ENCODE measurements at regions not wholly inside any gene's neighbourhood (a gene's known extent, or its start where the extent isn't known, plus 50 kb on each side); places are given as distances from the start of the nearest gene placed in this dataset.

GRCh38 chr5:40278881-40279280 lies 400.8 kb upstream of the PTGER4 start:
- H3K9me3 ChIP-seq (ENCODE audit: control insufficient read depth in 2 of 2, insufficient read depth in 1 of 2, low read depth in 1 of 2, low read length in 1 of 2) = no peaks in the 10 kb centered on the region
- no peaks in the 10 kb centered on the region for H3K4me1 ChIP-seq (ENCODE audit: control insufficient read depth in 2 of 2, insufficient read depth in 2 of 2, low read length in 1 of 2)
- H3K4me3 ChIP-seq (ENCODE audit: low read depth in 1 of 2, low read length in 2 of 2) = no peak overlapping the region
- H3K27ac ChIP-seq (ENCODE audit: low read depth in 2 of 2, low read length in 1 of 2) = no peak overlapping the region
- WGBS, 2 donors = 83 to 85% methylated on average over 5 of the region's 5 CpGs
- no peaks in the 10 kb centered on the region for H3K27me3 ChIP-seq (ENCODE audit: control insufficient read depth in 1 of 2, insufficient read depth in 2 of 2, low read length in 2 of 2)
- no peaks in the 10 kb centered on the region for H3K36me3 ChIP-seq (ENCODE audit: control insufficient read depth in 2 of 2, insufficient read depth in 2 of 2, low read length in 1 of 2)

DNA sequence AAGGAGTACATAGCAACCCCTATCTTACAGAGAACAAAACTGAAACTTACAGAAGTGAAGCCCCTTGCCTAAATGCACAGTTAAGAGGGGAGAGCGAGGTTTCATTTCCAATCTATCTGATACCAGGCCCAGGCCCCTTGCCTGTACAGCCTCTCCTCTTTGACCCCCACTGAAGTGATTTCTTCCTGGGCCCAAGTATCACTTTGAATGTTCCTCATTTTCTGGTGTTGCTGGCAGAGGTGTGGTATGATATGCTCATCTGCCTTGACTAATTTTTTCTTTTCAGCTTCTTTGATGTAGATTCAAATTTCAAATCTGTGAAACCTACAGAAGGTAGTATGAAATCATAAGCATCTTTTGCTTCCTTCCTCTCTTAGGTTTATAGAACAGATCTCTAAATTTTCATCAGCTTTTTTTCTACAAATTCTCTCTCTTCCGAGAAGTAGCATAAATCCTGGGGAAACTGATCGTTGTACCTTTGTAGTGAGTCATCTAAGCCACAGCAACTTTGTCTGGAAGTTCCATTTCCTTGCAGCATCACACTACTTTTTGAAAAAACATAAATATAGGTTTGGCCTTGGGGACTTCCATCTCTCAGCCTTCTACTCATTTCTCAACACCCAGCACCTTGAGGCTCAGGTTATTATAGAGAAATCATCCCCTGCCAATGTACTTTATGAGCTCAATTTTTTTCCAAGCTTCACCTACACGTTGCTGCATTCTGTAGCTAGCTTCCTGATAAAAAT lies 402.4 kb upstream of the PTGER4 start:
- no peak overlapping the region for H3K27ac ChIP-seq (ENCODE audit: low read depth in 2 of 2, low read length in 1 of 2)

DNA sequence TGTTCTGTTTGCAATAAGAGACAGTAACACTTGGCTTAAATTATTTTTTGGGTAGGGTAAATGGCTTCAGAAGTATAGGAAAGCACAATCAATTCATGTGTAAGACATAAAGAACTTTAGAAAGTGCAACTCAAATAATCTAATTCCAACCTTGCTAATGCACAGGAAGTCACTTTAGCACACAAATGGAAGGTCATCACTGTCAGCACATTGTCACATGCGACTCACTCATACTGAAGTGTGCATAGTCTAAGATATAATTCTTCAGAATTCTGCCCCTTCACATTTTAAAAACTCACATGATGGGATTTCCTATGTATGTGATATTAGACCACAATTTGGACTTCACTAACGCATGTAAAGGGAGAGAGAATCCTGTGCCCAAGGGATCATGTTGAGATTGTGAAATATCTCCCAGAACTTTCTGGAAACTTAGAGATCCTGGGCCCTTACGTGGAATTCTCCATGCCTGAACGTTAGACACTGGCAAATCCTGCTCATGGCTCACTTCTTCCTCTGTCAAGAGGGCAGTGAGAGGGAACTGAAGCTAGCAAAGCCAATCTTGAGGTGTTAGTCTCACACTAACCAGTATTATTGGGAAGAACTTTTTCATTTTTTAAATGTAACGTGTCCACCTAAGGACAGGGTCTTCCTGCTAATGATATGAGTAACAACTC lies 403.2 kb upstream of the PTGER4 start:
- H3K9me3 ChIP-seq (ENCODE audit: control insufficient read depth in 2 of 2, insufficient read depth in 1 of 2, low read depth in 1 of 2, low read length in 1 of 2) = no peaks in the 10 kb centered on the region
- H3K27me3 ChIP-seq (ENCODE audit: control insufficient read depth in 1 of 2, insufficient read depth in 2 of 2, low read length in 2 of 2) = no peaks in the 10 kb centered on the region
- WGBS, 2 donors = 84 to 86% methylated on average over 5 of the region's 5 CpGs

More for the DNA sequence above, 402.4 kb upstream of the PTGER4 start:
- H3K4me3 ChIP-seq (ENCODE audit: low read depth in 1 of 2, low read length in 2 of 2) = no peak overlapping the region
- 80 to 82% methylated on average over 4 of the region's 4 CpGs for WGBS, 2 donors
- H3K9me3 ChIP-seq (ENCODE audit: control insufficient read depth in 2 of 2, insufficient read depth in 1 of 2, low read depth in 1 of 2, low read length in 1 of 2) = no peaks in the 10 kb centered on the region
- no peaks in the 10 kb centered on the region for H3K27me3 ChIP-seq (ENCODE audit: control insufficient read depth in 1 of 2, insufficient read depth in 2 of 2, low read length in 2 of 2)
- H3K36me3 ChIP-seq (ENCODE audit: control insufficient read depth in 2 of 2, insufficient read depth in 2 of 2, low read length in 1 of 2) = no peaks in the 10 kb centered on the region
- no peaks in the 10 kb centered on the region for H3K4me1 ChIP-seq (ENCODE audit: control insufficient read depth in 2 of 2, insufficient read depth in 2 of 2, low read length in 1 of 2)

GRCh38 chr5:40274568-40274967 lies 405.1 kb upstream of the PTGER4 start:
- no peak overlapping the region for H3K27ac ChIP-seq (ENCODE audit: low read depth in 2 of 2, low read length in 1 of 2)
- H3K4me3 ChIP-seq (ENCODE audit: low read depth in 1 of 2, low read length in 2 of 2) = no peak overlapping the region
- 64 to 92% methylated on average over 1 of the region's 1 CpG for WGBS, 2 donors
- no peaks in the 10 kb centered on the region for H3K4me1 ChIP-seq (ENCODE audit: control insufficient read depth in 2 of 2, insufficient read depth in 2 of 2, low read length in 1 of 2)
- H3K27me3 ChIP-seq (ENCODE audit: control insufficient read depth in 1 of 2, insufficient read depth in 2 of 2, low read length in 2 of 2) = no peaks in the 10 kb centered on the region
- no peaks in the 10 kb centered on the region for H3K9me3 ChIP-seq (ENCODE audit: control insufficient read depth in 2 of 2, insufficient read depth in 1 of 2, low read depth in 1 of 2, low read length in 1 of 2)
- no peaks in the 10 kb centered on the region for H3K36me3 ChIP-seq (ENCODE audit: control insufficient read depth in 2 of 2, insufficient read depth in 2 of 2, low read length in 1 of 2)

More for the DNA sequence above, 403.2 kb upstream of the PTGER4 start:
- H3K36me3 ChIP-seq (ENCODE audit: control insufficient read depth in 2 of 2, insufficient read depth in 2 of 2, low read length in 1 of 2) = no peaks in the 10 kb centered on the region
- no peaks in the 10 kb centered on the region for H3K4me1 ChIP-seq (ENCODE audit: control insufficient read depth in 2 of 2, insufficient read depth in 2 of 2, low read length in 1 of 2)
- no peak overlapping the region for H3K4me3 ChIP-seq (ENCODE audit: low read depth in 1 of 2, low read length in 2 of 2)
- H3K27ac ChIP-seq (ENCODE audit: low read depth in 2 of 2, low read length in 1 of 2) = no peak overlapping the region

DNA sequence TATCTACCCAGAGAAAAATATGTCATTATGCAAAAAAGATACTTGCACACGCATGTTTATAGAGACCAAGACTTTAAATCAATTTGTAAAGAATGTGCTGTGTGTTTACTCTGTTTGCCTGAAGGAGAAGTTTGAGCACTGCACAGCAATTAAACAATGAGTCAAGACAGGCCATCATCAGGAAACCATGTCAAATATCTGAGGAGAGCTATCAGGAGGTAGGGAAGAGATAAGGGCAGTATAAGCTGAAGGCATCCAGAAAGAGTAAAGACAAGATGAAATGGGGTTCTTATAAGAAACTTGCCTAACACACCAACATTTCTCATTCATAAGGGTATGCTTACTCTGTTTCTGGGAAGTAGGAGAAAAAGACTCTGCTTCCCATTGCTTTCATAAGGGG lies 405.8 kb upstream of the PTGER4 start:
- H3K9me3 ChIP-seq (ENCODE audit: control insufficient read depth in 2 of 2, insufficient read depth in 1 of 2, low read depth in 1 of 2, low read length in 1 of 2) = no peaks in the 10 kb centered on the region
- no peak overlapping the region for H3K27ac ChIP-seq (ENCODE audit: low read depth in 2 of 2, low read length in 1 of 2)
- H3K4me3 ChIP-seq (ENCODE audit: low read depth in 1 of 2, low read length in 2 of 2) = no peak overlapping the region
- H3K4me1 ChIP-seq (ENCODE audit: control insufficient read depth in 2 of 2, insufficient read depth in 2 of 2, low read length in 1 of 2) = no peaks in the 10 kb centered on the region
- WGBS, 2 donors = 87 to 94% methylated on average over 1 of the region's 1 CpG
- no peaks in the 10 kb centered on the region for H3K36me3 ChIP-seq (ENCODE audit: control insufficient read depth in 2 of 2, insufficient read depth in 2 of 2, low read length in 1 of 2)
- H3K27me3 ChIP-seq (ENCODE audit: control insufficient read depth in 1 of 2, insufficient read depth in 2 of 2, low read length in 2 of 2) = no peaks in the 10 kb centered on the region

DNA sequence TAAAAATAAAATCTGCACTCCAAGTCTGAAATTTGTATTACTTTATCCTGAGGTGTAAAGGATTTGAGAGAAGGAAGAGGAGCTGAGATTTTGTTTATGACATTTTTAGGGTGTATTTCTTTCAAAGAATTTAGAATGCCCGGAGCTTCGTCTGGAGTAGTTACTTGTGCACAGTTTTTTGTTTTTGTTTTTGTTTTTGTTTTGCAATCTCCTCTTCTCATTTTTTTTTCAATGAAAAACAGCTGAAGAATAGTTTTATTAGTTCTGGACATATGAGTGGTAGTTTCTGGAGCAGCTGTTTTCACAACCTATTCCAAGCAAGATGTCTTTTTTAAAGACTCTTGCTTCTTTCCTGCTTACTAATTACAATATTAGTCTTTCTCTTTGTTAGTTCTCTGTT lies 408.2 kb upstream of the PTGER4 start:
- Histone ChIP-seq H3K9me3 (ENCODE audit: control insufficient read depth in 2 of 2, insufficient read depth in 1 of 2, low read depth in 1 of 2, low read length in 1 of 2) (no peaks in the 10 kb centered on the region), H3K27me3 (ENCODE audit: control insufficient read depth in 1 of 2, insufficient read depth in 2 of 2, low read length in 2 of 2) (no peaks in the 10 kb centered on the region), H3K4me1 (ENCODE audit: control insufficient read depth in 2 of 2, insufficient read depth in 2 of 2, low read length in 1 of 2) (no peaks in the 10 kb centered on the region), H3K4me3 (ENCODE audit: low read depth in 1 of 2, low read length in 2 of 2) (no peak overlapping the region), H3K36me3 (ENCODE audit: control insufficient read depth in 2 of 2, insufficient read depth in 2 of 2, low read length in 1 of 2) (no peaks in the 10 kb centered on the region), H3K27ac (ENCODE audit: low read depth in 2 of 2, low read length in 1 of 2) (no peak overlapping the region)
- 80 to 84% methylated on average over 2 of the region's 2 CpGs for WGBS, 2 donors

GRCh38 chr5:40270274-40270845 lies 409.4 kb upstream of the PTGER4 start:
- H3K9me3 ChIP-seq (ENCODE audit: control insufficient read depth in 2 of 2, insufficient read depth in 1 of 2, low read depth in 1 of 2, low read length in 1 of 2) = no peaks in the 10 kb centered on the region
- 69 to 70% methylated on average over 2 of the region's 2 CpGs for WGBS, 2 donors
- H3K27ac ChIP-seq (ENCODE audit: low read depth in 2 of 2, low read length in 1 of 2) = no peak overlapping the region
- H3K4me3 ChIP-seq (ENCODE audit: low read depth in 1 of 2, low read length in 2 of 2) = no peak overlapping the region
- no peaks in the 10 kb centered on the region for H3K36me3 ChIP-seq (ENCODE audit: control insufficient read depth in 2 of 2, insufficient read depth in 2 of 2, low read length in 1 of 2)
- no peaks in the 10 kb centered on the region for H3K27me3 ChIP-seq (ENCODE audit: control insufficient read depth in 1 of 2, insufficient read depth in 2 of 2, low read length in 2 of 2)
- no peaks in the 10 kb centered on the region for H3K4me1 ChIP-seq (ENCODE audit: control insufficient read depth in 2 of 2, insufficient read depth in 2 of 2, low read length in 1 of 2)

GRCh38 chr5:40268088-40268487 lies 411.6 kb upstream of the PTGER4 start:
- no peak overlapping the region for H3K4me3 ChIP-seq (ENCODE audit: low read depth in 1 of 2, low read length in 2 of 2)
- H3K9me3 ChIP-seq (ENCODE audit: control insufficient read depth in 2 of 2, insufficient read depth in 1 of 2, low read depth in 1 of 2, low read length in 1 of 2) = no peaks in the 10 kb centered on the region
- H3K36me3 ChIP-seq (ENCODE audit: control insufficient read depth in 2 of 2, insufficient read depth in 2 of 2, low read length in 1 of 2) = no peaks in the 10 kb centered on the region
- WGBS, 2 donors = 65 to 69% methylated on average over 1 of the region's 1 CpG
- no peaks in the 10 kb centered on the region for H3K27me3 ChIP-seq (ENCODE audit: control insufficient read depth in 1 of 2, insufficient read depth in 2 of 2, low read length in 2 of 2)
- no peak overlapping the region for H3K27ac ChIP-seq (ENCODE audit: low read depth in 2 of 2, low read length in 1 of 2)
- H3K4me1 ChIP-seq (ENCODE audit: control insufficient read depth in 2 of 2, insufficient read depth in 2 of 2, low read length in 1 of 2) = no peaks in the 10 kb centered on the region

DNA sequence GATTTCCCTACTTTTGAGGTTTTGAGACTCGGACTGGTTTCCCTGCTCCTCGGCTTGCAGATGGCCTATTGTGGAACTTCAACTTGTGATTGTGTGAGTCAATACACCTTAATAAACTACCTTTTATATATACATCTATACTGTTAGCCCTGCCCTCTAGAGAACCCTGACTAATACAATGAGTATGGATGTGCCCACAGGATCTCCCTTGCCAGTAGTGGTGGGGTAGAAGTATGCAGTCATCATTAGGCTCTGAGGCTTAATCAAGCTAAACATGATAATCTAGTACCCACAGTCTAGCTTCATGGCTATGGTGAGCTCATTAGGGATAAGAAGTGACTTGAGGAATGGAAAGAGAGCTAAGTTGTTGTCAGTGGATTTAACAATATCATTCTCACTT lies 412.8 kb upstream of the PTGER4 start:
- no peaks in the 10 kb centered on the region for H3K27me3 ChIP-seq (ENCODE audit: control insufficient read depth in 1 of 2, insufficient read depth in 2 of 2, low read length in 2 of 2)
- 96 to 98% methylated on average over 2 of the region's 2 CpGs for WGBS, 2 donors
- no peak overlapping the region for H3K4me3 ChIP-seq (ENCODE audit: low read depth in 1 of 2, low read length in 2 of 2)
- H3K9me3 ChIP-seq (ENCODE audit: control insufficient read depth in 2 of 2, insufficient read depth in 1 of 2, low read depth in 1 of 2, low read length in 1 of 2) = no peaks in the 10 kb centered on the region
- no peaks in the 10 kb centered on the region for H3K4me1 ChIP-seq (ENCODE audit: control insufficient read depth in 2 of 2, insufficient read depth in 2 of 2, low read length in 1 of 2)
- H3K27ac ChIP-seq (ENCODE audit: low read depth in 2 of 2, low read length in 1 of 2) = no peak overlapping the region
- no peaks in the 10 kb centered on the region for H3K36me3 ChIP-seq (ENCODE audit: control insufficient read depth in 2 of 2, insufficient read depth in 2 of 2, low read length in 1 of 2)

Data from esophagus (tissue), 2 donors.